Neural cell (in vitro differentiated cells): ENCODE measurements at regions not wholly inside any gene's neighbourhood (a gene's known extent, or its start where the extent isn't known, plus 50 kb on each side); places are given as distances from the start of the nearest gene placed in this dataset.

Source experiments
- EZH2 ChIP-seq: fragments of 200-600, 300-800 bp; shearing (Covaris generic), sonication (generic); IDR thresholded peaks from 2 replicates; pipeline ENCODE4 v1.6.1; 2014; ENCODE audit warnings: antibody characterized with exemption, low read length, borderline replicate concordance, mild to moderate bottlenecking; ENCODE audit not compliant: insufficient read depth, poor library complexity, severe bottlenecking
- POLR2AphosphoS5 ChIP-seq: IDR thresholded peaks from 2 replicates; pipeline ENCODE4 v1.6.1; 2012
- RAD21 ChIP-seq: fragments of 450-650 bp; conservative IDR thresholded peaks from 2 replicates; pipeline ENCODE4 v1.6.1; 2014; ENCODE audit warnings: antibody characterized with exemption, mild to moderate bottlenecking, moderate library complexity
- TF ChIP-seq, protein P1 (sequence below): fragments of 450-650 bp; IDR thresholded peaks from 2 replicates; pipeline ENCODE4 v1.5.1; 2014; ENCODE audit warnings: antibody characterized with exemption, mild to moderate bottlenecking, moderate library complexity; ENCODE audit not compliant: poor library complexity, severe bottlenecking
- TF ChIP-seq, protein P2 (sequence below): IDR thresholded peaks from 2 replicates; pipeline ENCODE4 v1.6.1; 2012; ENCODE audit warnings: borderline replicate concordance

DNA sequence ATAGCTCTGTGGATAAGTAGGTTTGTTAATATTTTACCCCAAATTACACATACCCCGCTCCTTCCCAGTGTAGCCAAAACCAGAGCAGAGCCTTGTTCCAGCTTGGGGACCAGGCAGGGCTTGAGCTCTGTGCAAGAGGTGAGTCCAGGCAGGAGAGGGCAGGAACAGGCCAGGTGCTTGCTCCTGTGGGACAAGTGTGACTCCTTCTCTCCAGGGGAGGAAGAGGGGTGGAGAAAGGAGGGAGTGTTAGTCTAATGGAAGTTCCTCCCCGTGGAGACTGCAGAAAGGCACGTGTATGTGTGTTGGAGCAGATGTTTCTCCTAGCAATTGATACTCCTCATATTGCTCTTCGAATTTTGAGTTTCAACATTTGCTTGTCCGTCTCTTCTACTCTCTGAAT is 201.0 kb downstream of the FGF9 start:
- TF ChIP-seq RAD21 = no peak
- TF ChIP-seq, protein P1, sequence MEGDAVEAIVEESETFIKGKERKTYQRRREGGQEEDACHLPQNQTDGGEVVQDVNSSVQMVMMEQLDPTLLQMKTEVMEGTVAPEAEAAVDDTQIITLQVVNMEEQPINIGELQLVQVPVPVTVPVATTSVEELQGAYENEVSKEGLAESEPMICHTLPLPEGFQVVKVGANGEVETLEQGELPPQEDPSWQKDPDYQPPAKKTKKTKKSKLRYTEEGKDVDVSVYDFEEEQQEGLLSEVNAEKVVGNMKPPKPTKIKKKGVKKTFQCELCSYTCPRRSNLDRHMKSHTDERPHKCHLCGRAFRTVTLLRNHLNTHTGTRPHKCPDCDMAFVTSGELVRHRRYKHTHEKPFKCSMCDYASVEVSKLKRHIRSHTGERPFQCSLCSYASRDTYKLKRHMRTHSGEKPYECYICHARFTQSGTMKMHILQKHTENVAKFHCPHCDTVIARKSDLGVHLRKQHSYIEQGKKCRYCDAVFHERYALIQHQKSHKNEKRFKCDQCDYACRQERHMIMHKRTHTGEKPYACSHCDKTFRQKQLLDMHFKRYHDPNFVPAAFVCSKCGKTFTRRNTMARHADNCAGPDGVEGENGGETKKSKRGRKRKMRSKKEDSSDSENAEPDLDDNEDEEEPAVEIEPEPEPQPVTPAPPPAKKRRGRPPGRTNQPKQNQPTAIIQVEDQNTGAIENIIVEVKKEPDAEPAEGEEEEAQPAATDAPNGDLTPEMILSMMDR = no peak
- TF ChIP-seq POLR2AphosphoS5 = no peak
- TF ChIP-seq EZH2 = no peak
- TF ChIP-seq, protein P2, sequence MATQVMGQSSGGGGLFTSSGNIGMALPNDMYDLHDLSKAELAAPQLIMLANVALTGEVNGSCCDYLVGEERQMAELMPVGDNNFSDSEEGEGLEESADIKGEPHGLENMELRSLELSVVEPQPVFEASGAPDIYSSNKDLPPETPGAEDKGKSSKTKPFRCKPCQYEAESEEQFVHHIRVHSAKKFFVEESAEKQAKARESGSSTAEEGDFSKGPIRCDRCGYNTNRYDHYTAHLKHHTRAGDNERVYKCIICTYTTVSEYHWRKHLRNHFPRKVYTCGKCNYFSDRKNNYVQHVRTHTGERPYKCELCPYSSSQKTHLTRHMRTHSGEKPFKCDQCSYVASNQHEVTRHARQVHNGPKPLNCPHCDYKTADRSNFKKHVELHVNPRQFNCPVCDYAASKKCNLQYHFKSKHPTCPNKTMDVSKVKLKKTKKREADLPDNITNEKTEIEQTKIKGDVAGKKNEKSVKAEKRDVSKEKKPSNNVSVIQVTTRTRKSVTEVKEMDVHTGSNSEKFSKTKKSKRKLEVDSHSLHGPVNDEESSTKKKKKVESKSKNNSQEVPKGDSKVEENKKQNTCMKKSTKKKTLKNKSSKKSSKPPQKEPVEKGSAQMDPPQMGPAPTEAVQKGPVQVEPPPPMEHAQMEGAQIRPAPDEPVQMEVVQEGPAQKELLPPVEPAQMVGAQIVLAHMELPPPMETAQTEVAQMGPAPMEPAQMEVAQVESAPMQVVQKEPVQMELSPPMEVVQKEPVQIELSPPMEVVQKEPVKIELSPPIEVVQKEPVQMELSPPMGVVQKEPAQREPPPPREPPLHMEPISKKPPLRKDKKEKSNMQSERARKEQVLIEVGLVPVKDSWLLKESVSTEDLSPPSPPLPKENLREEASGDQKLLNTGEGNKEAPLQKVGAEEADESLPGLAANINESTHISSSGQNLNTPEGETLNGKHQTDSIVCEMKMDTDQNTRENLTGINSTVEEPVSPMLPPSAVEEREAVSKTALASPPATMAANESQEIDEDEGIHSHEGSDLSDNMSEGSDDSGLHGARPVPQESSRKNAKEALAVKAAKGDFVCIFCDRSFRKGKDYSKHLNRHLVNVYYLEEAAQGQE = no peak
